Ascending aorta (tissue), 2 donors: ENCODE measurements at regions not wholly inside any gene's neighbourhood (a gene's known extent, or its start where the extent isn't known, plus 50 kb on each side); places are given as distances from the start of the nearest gene placed in this dataset.

Experiments
- DNase-seq, 2 donors: peaks; one replicate each; pipeline ENCODE4 v3.0.0-alpha.2; 2019; ENCODE audit warnings: low spot score in 2 of 2
- H3K27ac ChIP-seq, 2 donors: fragments of 200-600 bp; sonication (generic); one replicate each; pipeline ENCODE4 v1.5.1; 2016 to 2017; ENCODE audit warnings: mild to moderate bottlenecking in 1 of 2
- H3K27me3 ChIP-seq: fragments of 200-600 bp; sonication (generic); one replicate; pipeline ENCODE4 v1.5.1; 2017
- H3K36me3 ChIP-seq, 2 donors: fragments of 200-600 bp; sonication (generic); one replicate each; pipeline ENCODE4 v1.5.1; 2016
- H3K4me1 ChIP-seq, 2 donors: fragments of 200-600 bp; sonication (generic); one replicate each; pipeline ENCODE4 v1.5.1; 2016 to 2017; ENCODE audit warnings: mild to moderate bottlenecking in 1 of 2
- H3K4me3 ChIP-seq, 2 donors: fragments of 200-600 bp; sonication (generic); one replicate each; pipeline ENCODE4 v1.5.1; 2016 to 2017; ENCODE audit warnings: mild to moderate bottlenecking in 1 of 2
- H3K9me3 ChIP-seq, 2 donors: fragments of 200-600 bp; sonication (generic); one replicate each; pipeline ENCODE4 v1.5.1; 2016
- intact Hi-C: fragments of 100-400 bp; cut with DNase I; formaldehyde crosslinking; loops from one replicate; pipeline ENCODE4 v1.15.1; 2023
- TF ChIP-seq, protein P1 (sequence below), 3 experiments: fragments of 200-600 bp in 2 of 3; fragments of 450-650 bp in 1 of 3; sonication (generic) in 2 of 3; IDR thresholded peaks; one replicate each; pipeline ENCODE4 v1.5.1; 2016 to 2019; ENCODE audit warnings: antibody characterized with exemption in 3 of 3, mild to moderate bottlenecking in 1 of 3, moderate library complexity in 1 of 3

- H3K9me3 ChIP-seq = no peaks in the 10 kb centered on the region
- no peak overlapping the region for H3K27ac ChIP-seq
- no peak for DNase-seq
- H3K4me1 ChIP-seq = no peaks in the 10 kb centered on the region
- H3K27me3 ChIP-seq = no peaks in the 10 kb centered on the region
- intact Hi-C loops = no loop called here
- TF ChIP-seq, protein P1, sequence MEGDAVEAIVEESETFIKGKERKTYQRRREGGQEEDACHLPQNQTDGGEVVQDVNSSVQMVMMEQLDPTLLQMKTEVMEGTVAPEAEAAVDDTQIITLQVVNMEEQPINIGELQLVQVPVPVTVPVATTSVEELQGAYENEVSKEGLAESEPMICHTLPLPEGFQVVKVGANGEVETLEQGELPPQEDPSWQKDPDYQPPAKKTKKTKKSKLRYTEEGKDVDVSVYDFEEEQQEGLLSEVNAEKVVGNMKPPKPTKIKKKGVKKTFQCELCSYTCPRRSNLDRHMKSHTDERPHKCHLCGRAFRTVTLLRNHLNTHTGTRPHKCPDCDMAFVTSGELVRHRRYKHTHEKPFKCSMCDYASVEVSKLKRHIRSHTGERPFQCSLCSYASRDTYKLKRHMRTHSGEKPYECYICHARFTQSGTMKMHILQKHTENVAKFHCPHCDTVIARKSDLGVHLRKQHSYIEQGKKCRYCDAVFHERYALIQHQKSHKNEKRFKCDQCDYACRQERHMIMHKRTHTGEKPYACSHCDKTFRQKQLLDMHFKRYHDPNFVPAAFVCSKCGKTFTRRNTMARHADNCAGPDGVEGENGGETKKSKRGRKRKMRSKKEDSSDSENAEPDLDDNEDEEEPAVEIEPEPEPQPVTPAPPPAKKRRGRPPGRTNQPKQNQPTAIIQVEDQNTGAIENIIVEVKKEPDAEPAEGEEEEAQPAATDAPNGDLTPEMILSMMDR (IDR thresholded peaks at IDR 0.05) = no peak
- H3K36me3 ChIP-seq = no peaks in the 10 kb centered on the region
- no peak overlapping the region for H3K4me3 ChIP-seq
These were observed 277.0 kb downstream of the INHBA start for GRCh38 chr7:41425926-41426325.

DNA sequence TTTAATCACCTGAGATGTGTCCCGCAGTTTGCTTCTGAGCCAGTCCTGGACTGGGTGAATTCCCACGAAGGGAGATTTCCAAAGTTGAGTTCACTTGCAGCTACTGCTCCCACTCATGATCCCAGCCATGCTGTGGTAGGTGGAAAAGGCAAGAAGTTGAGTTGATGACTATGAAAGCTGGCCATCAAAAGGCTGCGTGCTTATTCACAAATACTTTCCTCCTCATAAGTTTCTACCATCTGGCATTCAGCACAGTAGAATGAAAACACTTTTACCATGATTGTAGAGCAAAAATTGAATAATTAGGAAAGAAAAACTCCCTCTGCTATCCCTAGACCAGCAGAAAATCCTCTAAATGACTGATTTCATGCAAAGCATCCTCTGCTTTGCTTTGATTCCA, 281.8 kb downstream of the INHBA start:
- intact Hi-C loops = no loop called here
- TF ChIP-seq, protein P1 (IDR thresholded peaks at IDR 0.05) = no peak
- no peak for DNase-seq

GRCh38 chr7:41420421-41420820, 282.5 kb downstream of the INHBA start:
- intact Hi-C loops = no loop called here
- H3K36me3 ChIP-seq = no peaks in the 10 kb centered on the region

More for the DNA sequence above, 281.8 kb downstream of the INHBA start:
- Histone ChIP-seq H3K36me3 (no peaks in the 10 kb centered on the region), H3K27ac (no peak overlapping the region), H3K9me3 (no peaks in the 10 kb centered on the region), H3K4me3 (no peak overlapping the region), H3K27me3 (no peaks in the 10 kb centered on the region), H3K4me1 (no peaks in the 10 kb centered on the region)

GRCh38 chr7:41418337-41418736, 284.6 kb downstream of the INHBA start:
- Histone ChIP-seq H3K4me3 (no peak overlapping the region), H3K27ac (no peak overlapping the region), H3K27me3 (no peaks in the 10 kb centered on the region), H3K36me3 (no peaks in the 10 kb centered on the region), H3K4me1 (no peaks in the 10 kb centered on the region), H3K9me3 (peaks cover 0 to 3% of the 10 kb centered on the region in 2 donors)
- DNase-seq = no peak
- intact Hi-C loops = no loop called here
- TF ChIP-seq, protein P1 (IDR thresholded peaks at IDR 0.05) = no peak

More at GRCh38 chr7:41420421-41420820, 282.5 kb downstream of the INHBA start:
- no peaks in the 10 kb centered on the region for H3K4me1 ChIP-seq
- H3K27me3 ChIP-seq = no peaks in the 10 kb centered on the region
- H3K27ac ChIP-seq = no peak overlapping the region
- TF ChIP-seq, protein P1 (IDR thresholded peaks at IDR 0.05) = no peak
- H3K9me3 ChIP-seq = no peaks in the 10 kb centered on the region
- DNase-seq = no peak
- no peak overlapping the region for H3K4me3 ChIP-seq

DNA sequence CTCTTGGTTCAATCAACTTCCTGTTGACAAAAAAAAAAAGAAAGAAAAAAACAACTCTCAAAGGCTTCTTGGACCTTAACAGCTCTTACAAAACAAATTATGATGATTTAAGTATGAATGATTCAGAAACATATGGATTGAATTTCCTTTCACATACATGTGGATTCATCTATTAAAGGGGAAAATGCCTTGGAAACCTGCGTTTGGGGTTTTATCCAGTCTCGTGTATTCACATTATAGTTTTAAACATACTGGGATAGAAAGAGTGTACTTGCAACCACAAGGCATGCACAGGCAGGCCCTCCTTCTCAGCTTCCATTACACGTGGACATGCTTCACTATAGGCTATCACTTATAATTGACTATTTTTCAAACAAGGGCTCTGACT, 286.7 kb downstream of the INHBA start:
- DNase-seq = no peak
- H3K36me3 ChIP-seq = no peaks in the 10 kb centered on the region
- no peaks in the 10 kb centered on the region for H3K4me1 ChIP-seq
- peaks cover 0 to 3% of the 10 kb centered on the region in 2 donors for H3K9me3 ChIP-seq
- intact Hi-C loops = no loop called here
- no peak overlapping the region for H3K4me3 ChIP-seq
- H3K27ac ChIP-seq = no peak overlapping the region
- no peaks in the 10 kb centered on the region for H3K27me3 ChIP-seq
- TF ChIP-seq, protein P1 (IDR thresholded peaks at IDR 0.05) = no peak
